Upper lobe of right lung (tissue), 1 donor: ENCODE measurements at regions not wholly inside any gene's neighbourhood (a gene's known extent, or its start where the extent isn't known, plus 50 kb on each side); places are given as distances from the start of the nearest gene placed in this dataset.

Source experiments
- ATAC-seq: fragments of 200-7000 bp; cut with Tn5 transposase; one replicate; pipeline ENCODE4 v1.9.1; 2020; ENCODE audit warnings: mild to moderate bottlenecking, moderate library complexity
- DNase-seq: peaks from one replicate; pipeline ENCODE4 v3.0.0-alpha.2; 2020
- H3K27ac ChIP-seq: fragments of 200-600 bp; one replicate; pipeline ENCODE4 v1.8.0; 2022
- H3K27me3 ChIP-seq: fragments of 200-600 bp; one replicate; pipeline ENCODE4 v1.8.0; 2022; ENCODE audit warnings: mild to moderate bottlenecking
- H3K36me3 ChIP-seq: fragments of 200-600 bp; one replicate; pipeline ENCODE4 v1.8.0; 2022
- H3K4me1 ChIP-seq: fragments of 200-600 bp; one replicate; pipeline ENCODE4 v1.8.0; 2022
- H3K4me3 ChIP-seq: fragments of 200-600 bp; one replicate; pipeline ENCODE4 v1.8.0; 2022; ENCODE audit warnings: mild to moderate bottlenecking
- H3K9me3 ChIP-seq: fragments of 200-600 bp; one replicate; pipeline ENCODE4 v1.8.0; 2022
- intact Hi-C: fragments of 100-400 bp; cut with DNase I; formaldehyde crosslinking; loops from one replicate; pipeline ENCODE4 v1.11.0; 2022
- TF ChIP-seq, protein P1 (sequence below): fragments of 200-600 bp; IDR thresholded peaks from one replicate; pipeline ENCODE4 v1.8.0; 2022; ENCODE audit warnings: antibody characterized with exemption
- donor health status: DM: no; HTN: yes; CAD: no; lungs with severe emphysema.

DNA sequence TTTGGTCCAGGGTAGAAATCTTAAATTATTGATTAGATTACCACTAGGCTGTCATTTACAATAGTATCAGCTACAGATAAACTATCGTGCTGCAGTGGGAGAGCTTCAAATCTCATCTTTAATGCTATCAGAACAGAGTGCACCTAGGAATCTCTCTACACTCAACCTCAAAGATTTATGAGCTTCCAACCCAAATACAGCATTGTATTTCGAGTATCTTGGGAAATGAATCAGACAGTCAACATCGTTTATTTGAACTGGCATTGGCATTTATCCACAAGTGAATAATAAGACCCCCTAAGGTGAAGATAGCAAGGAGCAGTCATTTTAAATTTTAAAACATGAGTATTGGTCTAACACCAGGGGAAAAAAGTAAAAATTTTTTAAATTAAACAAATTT, 1203.2 kb downstream of the CDH12 start:
- H3K27ac ChIP-seq, result no peak overlapping the region
- H3K4me3 ChIP-seq, result no peak overlapping the region
- H3K9me3 ChIP-seq, result no peaks in the 10 kb centered on the region
- no peaks in the 10 kb centered on the region for H3K27me3 ChIP-seq
- TF ChIP-seq, protein P1, sequence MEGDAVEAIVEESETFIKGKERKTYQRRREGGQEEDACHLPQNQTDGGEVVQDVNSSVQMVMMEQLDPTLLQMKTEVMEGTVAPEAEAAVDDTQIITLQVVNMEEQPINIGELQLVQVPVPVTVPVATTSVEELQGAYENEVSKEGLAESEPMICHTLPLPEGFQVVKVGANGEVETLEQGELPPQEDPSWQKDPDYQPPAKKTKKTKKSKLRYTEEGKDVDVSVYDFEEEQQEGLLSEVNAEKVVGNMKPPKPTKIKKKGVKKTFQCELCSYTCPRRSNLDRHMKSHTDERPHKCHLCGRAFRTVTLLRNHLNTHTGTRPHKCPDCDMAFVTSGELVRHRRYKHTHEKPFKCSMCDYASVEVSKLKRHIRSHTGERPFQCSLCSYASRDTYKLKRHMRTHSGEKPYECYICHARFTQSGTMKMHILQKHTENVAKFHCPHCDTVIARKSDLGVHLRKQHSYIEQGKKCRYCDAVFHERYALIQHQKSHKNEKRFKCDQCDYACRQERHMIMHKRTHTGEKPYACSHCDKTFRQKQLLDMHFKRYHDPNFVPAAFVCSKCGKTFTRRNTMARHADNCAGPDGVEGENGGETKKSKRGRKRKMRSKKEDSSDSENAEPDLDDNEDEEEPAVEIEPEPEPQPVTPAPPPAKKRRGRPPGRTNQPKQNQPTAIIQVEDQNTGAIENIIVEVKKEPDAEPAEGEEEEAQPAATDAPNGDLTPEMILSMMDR, result no peak
- no peaks in the 10 kb centered on the region for H3K36me3 ChIP-seq
- DNase-seq (no peak), ATAC-seq (no peak)
- intact Hi-C loops, result no loop called here
- no peaks in the 10 kb centered on the region for H3K4me1 ChIP-seq

DNA sequence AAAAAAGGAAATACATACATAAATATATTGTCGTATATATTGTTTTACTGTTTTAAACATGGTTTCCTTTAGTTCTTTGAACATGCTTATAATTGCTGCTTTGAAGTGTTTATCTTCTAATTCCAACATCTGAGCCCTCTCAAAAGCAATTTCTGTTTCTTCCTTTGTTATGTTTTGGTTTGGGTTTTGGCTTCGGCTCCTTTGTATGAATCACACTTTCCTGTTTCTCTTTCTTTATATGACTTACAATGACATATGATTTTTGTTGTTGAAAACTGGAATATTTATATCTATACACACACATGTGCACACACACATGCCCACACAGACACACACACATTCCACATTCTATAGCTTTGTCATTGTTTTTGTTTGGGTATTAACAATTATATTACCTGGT, 1206.7 kb downstream of the CDH12 start:
- ATAC-seq (no peak), DNase-seq (no peak)
- H3K27ac ChIP-seq, result no peak overlapping the region
- H3K36me3 ChIP-seq, result no peaks in the 10 kb centered on the region
- H3K27me3 ChIP-seq, result no peaks in the 10 kb centered on the region
- H3K9me3 ChIP-seq, result no peaks in the 10 kb centered on the region
- intact Hi-C loops, result no loop called here
- no peak overlapping the region for H3K4me3 ChIP-seq
- no peaks in the 10 kb centered on the region for H3K4me1 ChIP-seq
- TF ChIP-seq, protein P1, result no peak

DNA sequence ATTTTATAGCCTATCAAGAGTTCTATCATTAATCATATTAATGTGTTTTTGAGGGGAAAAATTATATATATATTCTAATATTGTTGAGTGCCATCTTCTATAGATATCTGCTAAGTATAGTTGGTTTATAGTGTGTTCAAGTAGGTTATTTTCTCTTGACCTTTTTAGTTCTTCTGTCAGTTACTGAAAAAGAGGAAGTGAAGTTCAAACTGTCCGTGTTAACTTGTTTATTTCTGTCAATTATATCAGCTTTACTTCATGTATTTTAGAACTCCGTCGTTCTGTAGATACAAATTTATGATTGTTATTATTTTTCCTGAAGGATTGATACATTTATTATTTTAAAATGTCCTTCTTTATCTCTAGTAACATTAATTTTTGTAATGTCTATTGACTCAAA, 1209.1 kb downstream of the CDH12 start:
- intact Hi-C loops, result no loop called here
- H3K27me3 ChIP-seq, result no peaks in the 10 kb centered on the region
- no peak for DNase-seq
- TF ChIP-seq, protein P1, result no peak
- H3K4me1 ChIP-seq, result no peaks in the 10 kb centered on the region
- H3K27ac ChIP-seq, result no peak overlapping the region
- no peaks in the 10 kb centered on the region for H3K9me3 ChIP-seq
- no peak overlapping the region for H3K4me3 ChIP-seq
- no peaks in the 10 kb centered on the region for H3K36me3 ChIP-seq
- ATAC-seq, result no peak

- no peaks in the 10 kb centered on the region for H3K36me3 ChIP-seq
- H3K27ac ChIP-seq, result no peak overlapping the region
- ATAC-seq, result no peak
- no peaks in the 10 kb centered on the region for H3K4me1 ChIP-seq
- H3K9me3 ChIP-seq, result no peaks in the 10 kb centered on the region
- no peak overlapping the region for H3K4me3 ChIP-seq
- H3K27me3 ChIP-seq, result no peaks in the 10 kb centered on the region
- TF ChIP-seq, protein P1, result no peak
- intact Hi-C loops, result no loop called here
- DNase-seq, result no peak
Observed at GRCh38 chr5:21642312-21642711, 1210.8 kb downstream of the CDH12 start.

DNA sequence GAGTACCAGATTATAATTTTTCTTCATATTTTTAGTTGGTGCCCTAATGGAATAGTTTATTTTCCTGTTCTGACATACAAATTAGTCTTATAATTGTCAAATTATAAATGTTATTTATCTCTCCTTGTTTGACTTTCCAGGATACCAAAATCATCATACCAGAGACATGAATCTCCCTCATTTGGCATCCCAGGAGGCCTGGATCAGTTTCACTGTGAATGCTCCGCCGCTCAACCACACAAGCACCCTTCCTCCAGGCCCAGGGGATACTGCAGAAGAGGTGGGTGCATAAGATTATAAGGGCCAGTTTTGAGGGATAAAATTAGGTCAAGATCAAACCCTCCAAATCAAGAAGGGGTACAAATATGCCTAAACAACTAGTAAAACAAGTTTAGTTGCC, 1229.3 kb downstream of the CDH12 start:
- Histone ChIP-seq H3K9me3 (no peaks in the 10 kb centered on the region), H3K27ac (no peak overlapping the region), H3K36me3 (no peaks in the 10 kb centered on the region), H3K4me1 (no peaks in the 10 kb centered on the region), H3K27me3 (no peaks in the 10 kb centered on the region), H3K4me3 (no peak overlapping the region)
- DNase-seq (no peak), ATAC-seq (no peak)
- intact Hi-C loops, result no loop called here
- TF ChIP-seq, protein P1, result no peak

DNA sequence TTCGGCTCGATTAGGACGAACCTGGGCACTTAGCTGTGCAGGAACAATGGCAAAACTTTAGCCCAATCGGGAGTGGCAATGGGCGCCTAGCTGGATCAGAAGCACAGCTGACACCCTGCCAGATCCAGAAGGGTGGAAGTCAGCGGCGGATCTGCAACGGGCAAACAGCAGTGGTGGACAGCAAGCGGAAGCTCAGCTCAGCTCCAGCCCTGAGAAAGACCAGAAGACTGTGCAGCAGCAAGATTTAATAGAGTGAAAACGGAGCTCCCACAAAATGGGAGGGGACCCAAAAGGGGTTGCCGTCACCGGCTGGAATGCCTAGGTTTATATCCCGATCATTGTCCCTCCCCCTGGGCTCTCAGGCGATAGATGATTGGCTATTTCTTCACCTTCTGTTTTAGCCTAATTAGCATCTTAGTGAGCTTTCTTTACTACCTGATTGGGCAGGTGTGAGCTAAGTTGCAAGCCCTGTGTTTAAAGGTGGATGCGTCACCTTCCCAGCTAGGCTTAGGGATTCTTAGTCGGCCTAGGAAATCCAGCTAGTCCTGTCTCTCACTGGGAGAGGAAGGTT, 1237.9 kb downstream of the CDH12 start:
- TF ChIP-seq, protein P1, result no peak
- no peak for ATAC-seq

More for the DNA sequence above, 1237.9 kb downstream of the CDH12 start:
- Histone ChIP-seq H3K27ac (no peak overlapping the region), H3K9me3 (no peaks in the 10 kb centered on the region), H3K27me3 (no peaks in the 10 kb centered on the region), H3K36me3 (no peaks in the 10 kb centered on the region), H3K4me1 (no peaks in the 10 kb centered on the region), H3K4me3 (no peak overlapping the region)
- DNase-seq, result no peak
- intact Hi-C loops, result no loop called here
